GM18511 (cell line): ENCODE measurements at regions not wholly inside any gene's neighbourhood (a gene's known extent, or its start where the extent isn't known, plus 50 kb on each side); places are given as distances from the start of the nearest gene placed in this dataset.

Source experiments
- ATAC-seq: cut with Tn5 transposase; IDR thresholded peaks from one replicate; pipeline ENCODE4 v1.9.1; 2021; ENCODE audit warnings: mild to moderate bottlenecking, moderate library complexity; ENCODE audit not compliant: unreplicated experiment

DNA sequence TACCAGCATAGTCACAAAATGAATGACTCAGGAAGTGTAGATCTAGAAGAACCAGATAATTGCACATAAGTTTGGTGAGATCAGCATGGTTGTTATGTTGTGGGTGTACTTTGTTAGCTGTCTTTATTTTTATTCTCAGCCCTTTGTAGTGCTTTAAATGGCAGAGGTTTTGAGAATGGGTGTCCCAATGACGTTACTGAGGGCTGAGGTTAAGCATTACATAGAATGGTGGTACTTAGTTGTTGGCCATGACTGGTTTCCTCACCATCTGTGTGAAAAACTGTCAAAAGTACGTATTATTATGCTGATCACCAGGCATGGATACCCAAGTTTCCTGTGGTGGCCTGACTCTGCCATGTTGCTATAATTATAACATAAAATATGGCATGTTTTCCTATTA, 165.8 kb downstream of the UBE2E3 start:
- no peak for ATAC-seq

DNA sequence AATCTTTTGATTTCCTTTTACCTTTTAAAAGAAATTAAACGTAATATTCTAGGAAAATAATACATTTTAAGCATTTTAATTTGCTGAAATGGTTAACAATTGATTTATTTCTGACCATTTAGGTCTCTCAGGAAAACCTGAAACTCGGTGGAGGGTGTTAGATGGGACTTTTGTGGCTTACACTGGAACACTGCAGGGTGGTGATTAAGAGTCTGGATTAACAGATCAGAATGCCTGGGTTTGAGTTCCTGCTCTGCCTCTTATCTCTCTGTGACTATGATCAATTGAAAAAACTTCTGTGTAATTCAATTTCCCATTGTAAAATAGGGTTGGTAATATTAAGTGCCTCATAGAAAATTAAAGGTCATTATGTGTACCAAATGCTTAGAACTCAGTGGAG, 168.7 kb downstream of the UBE2E3 start:
- no peak for ATAC-seq

DNA sequence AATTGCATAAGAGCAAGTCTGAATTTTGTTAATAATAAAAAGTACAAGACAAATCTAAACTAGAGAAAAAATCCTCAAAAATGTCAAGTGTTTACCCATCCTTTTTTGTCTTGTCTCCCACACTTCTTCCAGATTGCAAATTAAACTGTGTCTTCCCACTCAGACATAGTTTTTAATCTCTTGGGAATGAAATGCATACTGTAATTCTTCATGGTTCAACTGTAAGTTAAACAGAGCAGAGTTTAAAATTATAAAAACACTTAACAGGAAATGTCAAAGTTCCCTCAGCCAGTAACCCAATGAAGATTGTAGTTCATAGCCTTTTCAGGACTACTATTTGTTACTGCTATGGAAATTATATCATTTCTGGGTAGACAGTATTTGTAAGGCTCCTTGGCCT, 171.8 kb downstream of the UBE2E3 start:
- ATAC-seq = no peak

DNA sequence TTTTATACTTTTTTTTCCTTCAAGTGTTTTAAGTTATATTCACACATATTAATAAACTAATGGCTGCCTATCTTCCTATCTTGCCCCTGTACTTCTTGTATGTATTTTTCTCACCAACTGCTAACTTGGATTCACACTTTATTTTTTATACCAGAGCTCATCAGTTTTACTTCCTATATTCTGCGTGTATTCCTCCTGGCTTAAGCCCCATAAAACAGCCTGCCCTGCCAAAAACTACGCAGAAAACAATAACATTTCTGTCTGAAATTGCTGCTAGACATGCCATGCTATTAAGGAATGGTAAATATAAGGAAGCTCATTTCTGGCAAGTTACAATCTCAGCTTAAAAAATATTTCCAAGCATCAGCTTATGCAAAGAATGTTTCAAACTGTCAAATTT, 172.3 kb downstream of the UBE2E3 start:
- ATAC-seq = no peak

DNA sequence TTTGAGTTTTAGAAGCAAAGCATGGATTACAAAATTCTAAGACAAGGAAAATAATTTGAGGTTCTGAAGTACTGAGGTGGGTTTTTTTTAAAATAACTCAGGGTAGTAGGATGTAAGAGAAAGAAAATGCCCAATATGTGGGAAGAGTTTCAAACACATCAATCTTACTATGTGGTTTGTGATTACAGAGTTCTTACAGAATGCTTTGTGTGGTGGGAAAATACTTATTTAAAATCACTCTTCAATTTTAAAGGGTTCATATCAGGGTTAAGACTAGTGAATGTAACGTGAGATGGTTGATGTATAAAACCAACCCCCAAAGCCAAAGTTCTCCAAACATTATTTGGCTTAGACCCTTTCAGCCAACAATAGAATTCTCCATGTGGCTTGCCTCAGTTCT, 173.5 kb downstream of the UBE2E3 start:
- ATAC-seq = no peak

DNA sequence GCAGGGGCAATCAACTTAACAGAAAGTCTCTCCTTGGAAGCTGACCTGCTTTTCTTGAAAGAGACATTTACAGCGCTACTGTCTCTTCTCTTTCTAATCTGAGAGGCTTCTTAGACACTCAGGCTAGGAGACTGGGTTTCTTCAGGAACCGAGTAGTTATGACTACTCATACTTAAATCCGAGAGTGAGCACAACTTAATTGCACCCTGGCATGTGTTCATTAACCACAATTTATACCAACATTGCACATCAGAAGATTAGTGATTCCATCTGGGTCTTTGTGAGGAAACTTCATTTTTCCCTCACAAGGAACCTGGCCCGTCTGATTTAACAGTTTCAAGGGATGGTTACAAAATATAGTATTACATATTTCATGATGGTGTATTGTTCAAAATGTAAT, 176.9 kb downstream of the UBE2E3 start:
- ATAC-seq = no peak

DNA sequence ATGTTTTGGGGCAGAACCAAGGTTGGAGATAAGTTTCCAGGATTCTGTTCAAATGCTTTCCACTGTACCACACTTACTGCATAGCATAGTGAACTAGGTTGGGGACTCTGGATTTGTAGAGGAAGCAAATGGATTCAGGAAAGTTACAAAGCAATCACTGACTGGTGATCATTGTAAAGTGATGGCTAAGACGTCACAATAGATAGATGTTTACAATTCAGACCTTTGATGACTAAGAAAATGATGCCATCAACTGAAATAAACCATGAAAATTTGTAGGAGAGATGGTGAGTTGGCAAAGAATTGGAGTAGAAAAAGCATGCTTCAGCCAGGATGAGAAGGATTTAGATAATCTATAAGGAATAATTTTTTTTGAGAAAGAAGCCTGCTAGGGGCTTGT, 178.0 kb downstream of the UBE2E3 start:
- ATAC-seq = no peak

DNA sequence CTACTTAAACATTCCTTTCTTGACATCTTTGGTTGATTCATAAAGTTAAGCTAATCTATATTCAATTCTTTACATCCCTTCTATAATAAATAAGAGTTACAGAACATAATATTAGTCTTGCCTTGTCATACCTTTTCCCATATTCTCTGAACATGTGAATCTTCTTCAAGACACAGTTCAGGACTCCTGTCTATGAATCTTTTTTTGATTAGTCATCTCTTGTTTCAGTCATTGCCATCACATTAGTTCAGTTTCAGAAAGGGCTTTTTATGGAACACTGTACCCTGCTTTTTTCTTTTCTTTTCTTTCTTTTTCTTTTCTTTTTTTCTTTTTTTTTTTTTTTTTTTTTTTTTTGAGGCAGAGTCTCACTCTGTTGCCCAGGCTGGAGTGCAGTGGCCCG, 181.2 kb downstream of the UBE2E3 start:
- no peak for ATAC-seq

DNA sequence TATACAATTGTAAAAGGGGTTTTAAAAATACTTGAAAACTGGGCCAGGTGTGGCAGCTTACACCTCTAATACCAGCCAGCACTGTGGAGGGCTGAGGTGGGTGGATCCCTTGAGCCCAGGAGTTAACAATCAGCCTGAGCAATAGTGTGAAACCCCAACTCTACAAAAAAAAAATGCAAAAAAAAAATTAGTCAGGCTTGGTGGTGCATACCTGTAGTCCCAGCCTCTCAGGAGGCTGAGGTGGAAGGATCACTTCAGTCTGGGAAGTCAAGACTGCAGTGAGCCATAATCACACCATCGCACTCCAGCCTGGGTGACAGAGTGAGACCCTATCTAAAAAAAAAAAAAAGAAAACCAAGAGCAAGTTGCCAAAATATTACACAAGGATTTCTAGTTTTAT, 182.7 kb downstream of the UBE2E3 start:
- ATAC-seq = peak; percentile 41

DNA sequence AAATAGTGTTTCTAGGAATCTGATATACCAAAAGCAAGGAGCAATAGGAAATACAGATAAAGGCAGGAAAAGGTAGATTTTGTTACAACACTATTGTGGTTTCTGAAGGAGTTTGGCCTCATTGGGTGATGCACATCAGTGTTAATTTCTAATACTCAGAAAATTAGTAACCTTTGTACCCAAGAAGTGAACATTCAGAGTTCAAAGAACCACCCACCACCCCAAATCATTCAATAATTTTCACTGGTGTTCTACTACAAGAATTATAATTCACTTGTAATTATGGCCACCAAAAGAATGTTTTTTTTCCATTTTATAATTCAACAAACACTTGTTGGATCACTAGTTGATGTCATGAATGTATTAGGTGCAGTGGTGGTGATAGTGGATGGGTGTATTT, 183.3 kb downstream of the UBE2E3 start:
- no peak for ATAC-seq

DNA sequence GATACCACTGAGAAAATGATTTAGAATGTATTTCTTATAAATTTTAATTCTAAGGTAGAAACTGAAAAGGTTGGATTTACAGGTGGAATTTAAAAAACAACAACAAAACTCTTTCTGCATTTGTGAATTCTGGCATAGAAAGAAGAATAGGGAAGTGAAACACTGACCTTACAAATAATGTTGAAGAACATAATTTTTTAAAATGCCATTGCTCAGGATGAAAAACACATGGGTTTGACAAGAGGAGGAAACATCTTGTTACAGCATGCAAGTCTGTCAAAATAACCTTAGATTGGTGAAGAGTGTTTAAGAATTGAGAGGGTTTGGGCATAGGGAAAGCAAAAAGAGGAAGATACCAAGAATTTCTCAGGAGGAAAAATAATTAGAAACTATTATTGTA, 184.3 kb downstream of the UBE2E3 start:
- ATAC-seq = peak; percentile 64

DNA sequence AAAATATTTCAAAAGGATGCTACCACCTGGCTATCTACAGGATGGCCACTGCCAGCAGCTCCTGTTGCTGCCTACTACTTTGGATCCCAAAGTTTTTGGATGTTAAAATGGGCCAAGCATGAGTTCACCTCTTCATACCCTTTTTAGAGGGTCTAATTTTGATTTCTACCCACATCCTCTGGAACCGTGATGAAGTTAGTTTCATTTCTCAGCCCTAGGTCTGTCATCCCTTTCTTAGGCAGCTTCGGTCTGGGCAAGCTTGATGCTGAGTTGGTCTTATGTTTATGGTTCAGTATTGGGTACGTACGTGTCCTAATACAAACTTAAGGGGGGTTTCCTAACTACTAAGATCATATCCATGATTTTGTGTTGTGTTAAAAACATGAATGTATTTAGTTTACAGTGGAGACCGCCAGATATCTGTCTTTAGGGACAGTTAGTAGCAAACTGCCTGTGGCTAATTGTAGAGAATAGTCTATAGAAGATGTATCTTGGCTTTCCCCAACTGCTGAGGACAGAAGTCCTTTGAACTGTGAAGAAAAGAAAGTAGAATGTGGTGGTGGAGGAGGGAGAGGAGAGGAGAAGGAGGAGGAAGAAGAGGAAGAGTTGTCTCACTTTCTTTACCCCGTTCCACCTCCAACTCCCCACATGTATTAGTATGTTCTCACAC, 184.9 kb downstream of the UBE2E3 start:
- ATAC-seq = peak; percentile 79

DNA sequence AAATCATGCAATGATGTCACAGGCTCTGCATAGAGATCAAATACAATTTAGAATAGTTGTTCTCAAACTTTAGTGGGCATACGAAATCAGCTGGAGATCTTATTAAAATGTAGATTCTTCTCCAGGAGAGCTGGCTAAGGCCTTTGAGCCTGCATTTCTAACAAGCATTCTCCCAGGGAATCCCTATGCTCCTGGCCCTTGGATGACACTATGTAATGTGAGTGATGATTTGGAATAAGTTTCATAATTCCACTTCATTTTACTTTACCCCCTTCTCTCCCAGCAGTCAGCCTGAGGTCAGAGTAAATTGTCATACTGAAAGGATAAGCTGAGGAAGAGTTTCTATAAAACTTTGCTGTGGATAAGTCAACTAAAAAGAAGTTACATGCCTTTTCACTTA, 189.1 kb downstream of the UBE2E3 start:
- ATAC-seq = no peak

DNA sequence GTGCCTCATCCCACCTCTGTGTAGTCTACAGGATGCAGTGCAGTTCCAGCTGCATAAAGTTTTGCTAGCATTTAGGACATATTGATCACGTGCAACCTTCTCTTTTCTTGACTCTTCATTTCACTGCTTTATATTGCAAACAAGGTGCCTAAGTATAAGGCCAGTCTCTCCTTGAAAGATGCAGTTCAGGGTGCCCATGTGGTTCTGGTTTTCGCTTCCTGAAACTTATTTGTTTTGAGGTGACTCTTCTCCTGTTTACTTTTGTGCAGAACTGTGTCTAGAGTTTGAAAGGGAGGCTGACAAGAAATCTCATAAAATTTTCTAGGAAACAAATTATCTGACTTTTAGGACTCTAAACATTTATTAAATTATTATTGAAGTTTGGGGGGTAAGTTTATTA, 189.9 kb downstream of the UBE2E3 start:
- no peak for ATAC-seq

DNA sequence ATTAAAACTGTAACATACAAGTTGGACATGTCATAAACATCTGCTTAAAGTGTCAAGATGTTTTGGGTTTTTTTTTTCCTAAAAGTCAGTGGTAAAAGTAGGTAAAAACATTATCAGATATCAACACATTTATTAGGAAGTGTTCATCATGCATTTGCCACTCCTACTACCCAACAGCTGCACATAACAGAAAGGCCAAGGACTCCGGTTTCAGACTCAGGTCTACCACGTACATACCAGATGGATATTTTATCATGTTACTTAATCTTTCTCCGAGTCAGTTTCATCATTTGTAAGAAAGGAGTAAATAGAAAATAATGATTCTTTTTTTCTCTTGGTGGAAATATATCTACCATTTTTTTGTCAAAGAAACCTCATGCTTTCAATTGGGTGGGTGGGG, 192.3 kb downstream of the UBE2E3 start:
- ATAC-seq = no peak

DNA sequence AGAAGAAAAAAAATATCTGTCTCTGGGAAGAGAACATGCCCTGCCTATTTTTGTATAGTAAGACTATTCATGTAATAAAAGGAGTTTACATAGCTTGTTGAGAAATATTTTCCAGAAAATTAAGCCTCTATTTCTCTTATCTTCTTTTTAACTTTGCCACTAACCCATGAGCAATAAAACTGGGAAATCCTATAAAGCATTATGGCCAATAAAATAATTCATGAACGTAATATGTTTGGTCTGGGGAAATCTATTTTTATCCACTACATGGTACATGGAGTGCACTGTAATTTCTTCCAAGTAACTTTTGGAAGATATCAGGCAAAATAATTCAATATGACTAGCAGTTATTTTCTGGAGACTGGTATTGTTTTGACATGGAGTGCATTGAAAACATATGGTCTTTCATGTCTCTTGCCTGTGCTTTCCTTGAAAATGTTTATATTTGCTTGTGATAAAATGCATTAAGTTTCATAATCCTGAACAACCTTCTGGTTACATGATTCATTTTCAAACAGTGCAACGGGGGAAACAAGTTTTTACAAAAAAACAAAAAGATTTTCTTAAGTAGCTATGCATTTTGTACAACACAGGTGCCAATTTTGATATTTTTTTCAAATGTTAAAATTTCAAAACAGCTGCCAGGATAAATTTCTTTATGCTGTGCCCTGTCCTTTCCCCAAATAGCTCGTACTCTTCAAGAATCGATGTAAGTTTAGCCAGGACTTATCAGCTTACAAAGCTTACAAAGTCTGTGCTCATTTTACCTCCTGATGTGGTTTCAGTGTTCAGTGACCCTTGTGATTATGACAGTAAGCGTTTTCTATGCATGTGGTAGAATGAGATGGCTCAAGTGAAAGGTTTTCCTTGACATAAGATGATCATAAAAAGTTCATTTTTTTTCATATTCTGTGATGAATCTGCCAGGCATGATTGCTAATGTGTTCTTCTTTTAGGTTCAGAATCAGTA, 194.5 kb downstream of the UBE2E3 start:
- no peak for ATAC-seq

DNA sequence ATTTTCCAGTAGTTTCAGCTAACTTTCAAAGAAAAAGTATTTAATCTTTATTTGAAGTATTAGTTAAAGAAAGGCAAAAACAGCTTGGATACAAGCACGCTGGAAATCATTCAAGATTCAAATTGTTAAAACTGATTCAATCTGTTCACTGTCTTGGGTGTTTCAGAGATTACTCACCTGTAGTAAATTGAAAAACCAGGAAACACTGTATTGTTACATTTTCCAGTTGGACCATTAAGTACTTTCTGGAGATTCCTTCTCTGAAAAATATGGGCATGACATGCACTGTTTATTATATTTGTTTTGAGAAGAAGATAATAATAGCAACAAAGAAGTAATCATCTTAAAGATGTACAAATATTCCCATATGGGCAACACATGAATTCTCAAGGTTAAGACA, 196.1 kb downstream of the UBE2E3 start:
- ATAC-seq = no peak

DNA sequence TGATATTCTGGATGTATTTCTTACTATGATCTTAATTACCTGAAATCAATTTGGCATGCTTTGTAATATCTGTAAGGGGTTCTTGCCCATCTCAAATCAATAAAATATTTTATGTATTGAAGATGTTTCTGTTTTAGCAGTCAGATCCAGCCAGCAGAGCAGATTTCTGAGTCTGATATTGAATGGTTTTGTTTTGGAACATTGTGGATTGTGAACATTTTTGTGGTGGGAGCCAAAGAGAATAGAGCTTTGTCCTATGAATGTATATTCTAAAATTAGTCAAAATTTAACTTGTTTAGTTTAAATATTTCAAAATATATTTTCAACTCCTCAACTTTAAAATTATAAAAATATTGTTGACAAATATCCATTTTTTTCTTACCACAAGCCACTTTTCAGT, 197.0 kb downstream of the UBE2E3 start:
- no peak for ATAC-seq

DNA sequence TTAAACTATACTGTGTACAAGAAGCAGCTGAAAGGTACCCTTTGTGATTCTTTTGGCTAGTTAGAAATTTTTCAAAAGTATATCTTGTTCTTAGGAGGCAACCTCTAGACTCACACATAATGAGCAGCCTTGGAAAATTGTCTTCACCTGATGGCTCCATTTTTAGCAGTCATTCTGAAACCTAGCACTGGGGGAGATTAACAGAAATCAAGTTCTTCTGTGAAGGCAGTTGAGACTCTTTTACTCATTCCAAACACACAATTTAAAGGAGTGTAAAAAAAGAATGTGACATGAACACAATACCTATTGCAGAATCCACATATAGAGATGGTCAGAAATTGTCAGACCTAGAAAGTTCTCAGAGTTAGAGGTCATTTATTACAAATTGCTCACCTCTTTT, 197.7 kb downstream of the UBE2E3 start:
- peak; percentile 42 for ATAC-seq

DNA sequence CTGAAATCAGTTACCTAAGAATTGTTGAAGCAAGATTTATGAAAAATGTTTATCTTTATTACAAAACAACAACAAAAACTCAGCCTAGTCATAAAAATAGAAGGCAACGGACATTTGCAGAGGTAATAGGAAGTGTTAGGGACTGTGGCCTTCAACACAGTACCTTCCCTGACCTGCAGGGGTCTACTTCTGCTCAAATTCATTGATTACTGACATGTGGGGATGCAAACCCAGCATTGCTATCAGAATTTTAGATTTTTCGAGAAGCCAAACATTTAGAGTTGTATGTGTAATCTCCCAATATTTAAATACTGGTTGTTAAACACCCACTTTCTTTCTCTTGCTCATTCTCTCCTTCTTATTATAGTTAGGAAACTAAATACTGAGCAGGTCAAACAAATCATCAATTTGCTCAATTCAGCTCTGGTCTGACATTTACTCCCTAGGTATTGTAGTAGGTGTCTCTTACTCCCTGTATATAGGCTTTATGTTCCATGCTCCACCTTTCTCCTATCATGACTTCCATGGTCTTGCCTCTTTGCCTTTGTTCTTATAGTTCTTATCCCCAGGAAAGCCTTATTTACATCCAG, 198.5 kb downstream of the UBE2E3 start:
- ATAC-seq = peak; percentile 69

DNA sequence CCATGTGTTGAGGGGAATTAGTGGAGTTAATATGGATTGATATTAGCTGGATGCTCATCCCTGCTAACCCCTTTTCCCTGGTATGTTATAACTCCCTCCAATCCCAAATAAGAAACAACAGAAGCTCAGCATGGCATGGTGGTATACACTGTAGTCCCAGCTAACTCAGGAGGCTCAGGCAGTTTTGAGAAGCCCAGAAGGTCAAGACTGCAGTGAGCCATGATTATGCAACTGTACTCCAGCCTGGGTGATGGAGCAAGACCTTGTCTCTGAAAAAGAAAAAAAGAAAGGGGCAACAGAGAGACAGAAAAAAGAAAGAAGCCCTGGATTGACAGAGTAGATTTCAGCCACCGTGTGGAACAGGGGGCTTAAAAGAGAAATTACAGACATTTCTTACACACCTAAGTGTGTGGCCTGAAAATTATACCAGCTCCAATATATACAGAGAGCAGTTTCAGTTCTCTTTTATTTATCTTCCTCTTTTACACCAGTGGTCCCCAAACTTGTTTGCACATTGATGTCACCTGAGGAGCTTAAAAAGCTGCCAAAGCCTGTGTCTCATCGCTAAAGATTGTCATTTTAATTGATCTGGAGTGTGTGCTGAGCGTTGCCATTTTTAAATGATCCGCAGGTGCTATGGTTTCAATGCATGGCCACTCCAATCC, 203.6 kb downstream of the UBE2E3 start:
- peak; percentile 100 for ATAC-seq
